ENCODE measurements at regions not wholly inside any gene's neighbourhood (a gene's known extent, or its start where the extent isn't known, plus 50 kb on each side); places are given as distances from the start of the nearest gene placed in this dataset.

DNA sequence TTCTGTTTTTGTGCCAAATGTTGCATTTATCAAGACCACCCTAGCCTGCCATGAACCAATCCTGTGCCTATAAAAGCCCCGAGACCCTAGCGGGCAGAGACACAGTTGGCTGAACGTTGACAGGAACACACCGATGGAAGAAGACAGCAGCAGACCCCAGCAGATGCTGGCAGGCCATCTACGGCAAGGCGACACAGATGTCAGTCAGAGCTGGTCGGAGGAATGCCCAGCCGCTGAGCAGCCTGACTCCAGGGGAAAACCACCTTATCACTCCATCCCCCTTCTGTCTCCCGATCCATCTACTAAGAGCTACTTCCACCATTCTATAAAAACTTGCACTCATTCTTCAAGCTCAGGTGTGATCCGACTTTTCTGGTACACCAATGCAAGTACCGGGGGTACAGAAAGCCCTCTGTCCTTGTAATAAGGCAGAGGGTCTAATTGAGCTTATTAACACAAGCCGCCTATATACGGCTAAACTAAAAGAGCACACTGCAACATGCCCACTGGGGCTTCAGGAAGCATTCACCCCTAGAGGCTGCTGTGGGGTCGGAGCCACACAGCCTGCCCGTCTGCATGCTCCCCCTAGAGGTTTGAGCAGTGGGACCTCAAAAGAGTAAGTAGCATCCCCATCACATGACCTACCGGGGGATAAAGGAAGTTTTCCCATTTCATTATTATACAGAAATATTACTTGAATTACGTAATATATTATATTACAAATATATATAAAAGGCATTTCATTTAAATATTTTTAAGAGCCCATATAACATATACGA, 1156.3 kb upstream of the B3GALT2 start:
- H3K9ac ChIP-seq (ENCODE audit: extremely low read depth, low read length, poor library complexity, severe bottlenecking), result no peak overlapping the region
- Mint-ChIP-seq H3K27ac (no peak overlapping the region), H3K4me3 (no peak overlapping the region), H3K27me3 (ENCODE audit: insufficient read depth) (no peaks in the 10 kb centered on the region), H3K4me1 (no peaks in the 10 kb centered on the region), H3K36me3 (ENCODE audit: low read depth) (no peaks in the 10 kb centered on the region), H3K9me3 (no peaks in the 10 kb centered on the region)
- TF ChIP-seq CTCF (conservative IDR thresholded peaks at IDR 0.05), result peak; percentile 92
- peak; percentile 81 for DNase-seq
- no peak overlapping the region for H3K27ac ChIP-seq (ENCODE audit: low read depth, low read length)
- H3K36me3 ChIP-seq (ENCODE audit: control insufficient read depth, insufficient read depth, low read length), result no peaks in the 10 kb centered on the region
- H3K27me3 ChIP-seq (ENCODE audit: control insufficient read depth, insufficient read depth, low read length, poor library complexity, severe bottlenecking), result no peaks in the 10 kb centered on the region
- no peaks in the 10 kb centered on the region for H3K4me1 ChIP-seq (ENCODE audit: control insufficient read depth, insufficient read depth, low read length)
- no peak overlapping the region for H3K4me3 ChIP-seq (ENCODE audit: low read length)
- 86 to 97% methylated on average over 5 to 15 of the region's 18 CpGs for WGBS, 2 experiments (ENCODE audit: insufficient coverage in 1 of 2, insufficient read length in 1 of 2)
- H3K9me3 ChIP-seq (ENCODE audit: control insufficient read depth, low read length), result no peaks in the 10 kb centered on the region

GRCh38 chr1:194341587-194341986, 1155.2 kb upstream of the B3GALT2 start:
- 100% methylated on average over 1 of the region's 1 CpG; no CpG with 5 or more reads in 1 of the 2 experiments for WGBS, 2 experiments (ENCODE audit: insufficient coverage in 1 of 2, insufficient read length in 1 of 2)
- TF ChIP-seq CTCF (conservative IDR thresholded peaks at IDR 0.05), result no peak
- Histone ChIP-seq H3K9me3 (ENCODE audit: control insufficient read depth, low read length) (no peaks in the 10 kb centered on the region), H3K4me1 (ENCODE audit: control insufficient read depth, insufficient read depth, low read length) (no peaks in the 10 kb centered on the region), H3K27me3 (ENCODE audit: control insufficient read depth, insufficient read depth, low read length, poor library complexity, severe bottlenecking) (no peaks in the 10 kb centered on the region), H3K27ac (ENCODE audit: low read depth, low read length) (no peak overlapping the region), H3K9ac (ENCODE audit: extremely low read depth, low read length, poor library complexity, severe bottlenecking) (no peak overlapping the region), H3K4me3 (ENCODE audit: low read length) (no peak overlapping the region), H3K36me3 (ENCODE audit: control insufficient read depth, insufficient read depth, low read length) (no peaks in the 10 kb centered on the region)
- Mint-ChIP-seq H3K27ac (no peak overlapping the region), H3K4me1 (no peaks in the 10 kb centered on the region), H3K9me3 (no peaks in the 10 kb centered on the region), H3K27me3 (ENCODE audit: insufficient read depth) (no peaks in the 10 kb centered on the region), H3K36me3 (ENCODE audit: low read depth) (no peaks in the 10 kb centered on the region), H3K4me3 (no peak overlapping the region)
- DNase-seq, result no peak

DNA sequence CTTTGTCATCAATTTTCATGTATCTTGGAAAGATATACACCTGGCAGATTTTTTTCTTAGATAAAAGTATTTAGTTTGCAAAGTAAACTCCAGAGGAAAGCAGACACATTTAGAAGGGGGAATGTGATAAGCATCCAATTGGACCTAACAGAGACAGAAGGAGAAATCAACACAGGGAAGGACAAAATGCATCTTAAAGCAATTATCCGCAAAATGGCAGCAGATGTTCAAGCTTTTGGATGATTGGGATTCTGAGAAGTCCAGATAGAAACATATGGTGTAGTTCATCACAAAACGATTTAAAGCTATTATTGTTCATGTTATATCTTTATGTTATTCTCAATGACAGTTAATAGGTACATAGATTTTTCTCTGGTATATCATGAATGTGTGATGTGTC, 1153.1 kb upstream of the B3GALT2 start:
- no peak for DNase-seq

More for the DNA sequence above, 1153.1 kb upstream of the B3GALT2 start:
- no peaks in the 10 kb centered on the region for H3K36me3 Mint-ChIP-seq (ENCODE audit: low read depth)
- Histone ChIP-seq H3K4me3 (ENCODE audit: low read length) (no peak overlapping the region), H3K9me3 (ENCODE audit: control insufficient read depth, low read length) (no peaks in the 10 kb centered on the region), H3K9ac (ENCODE audit: extremely low read depth, low read length, poor library complexity, severe bottlenecking) (no peak overlapping the region), H3K27ac (ENCODE audit: low read depth, low read length) (no peak overlapping the region), H3K27me3 (ENCODE audit: control insufficient read depth, insufficient read depth, low read length, poor library complexity, severe bottlenecking) (no peaks in the 10 kb centered on the region), H3K4me1 (ENCODE audit: control insufficient read depth, insufficient read depth, low read length) (no peaks in the 10 kb centered on the region), H3K36me3 (ENCODE audit: control insufficient read depth, insufficient read depth, low read length) (no peaks in the 10 kb centered on the region)
- no peaks in the 10 kb centered on the region for H3K27me3 Mint-ChIP-seq (ENCODE audit: insufficient read depth)
- WGBS, 2 experiments (ENCODE audit: insufficient coverage in 1 of 2, insufficient read length in 1 of 2), result 86 to 100% methylated on average over 1 to 2 of the region's 2 CpGs
- TF ChIP-seq CTCF (conservative IDR thresholded peaks at IDR 0.05), result no peak
- no peaks in the 10 kb centered on the region for H3K4me1 Mint-ChIP-seq
- no peak overlapping the region for H3K27ac Mint-ChIP-seq
- H3K9me3 Mint-ChIP-seq, result no peaks in the 10 kb centered on the region
- no peak overlapping the region for H3K4me3 Mint-ChIP-seq
